ENCODE measurements at regions not wholly inside any gene's neighbourhood (a gene's known extent, or its start where the extent isn't known, plus 50 kb on each side); places are given as distances from the start of the nearest gene placed in this dataset.
"Not testable (repeated sequence)": the region's sequence is repeated elsewhere in the genome, so short reads cannot be mapped to it uniquely, and the experiment has no call there.

- Mint-ChIP-seq H3K27me3 (ENCODE audit: low read depth) (no peaks in the 10 kb centered on the region), H3K4me1 (ENCODE audit: low read depth) (no peaks in the 10 kb centered on the region), H3K27ac (no peak overlapping the region), H3K4me3 (ENCODE audit: low read depth) (no peak overlapping the region), H3K9me3 (no peaks in the 10 kb centered on the region), H3K36me3 (ENCODE audit: low read depth) (no peaks in the 10 kb centered on the region)
- no peak for DNase-seq (ENCODE audit: low spot score)
- intact Hi-C loops (cut with micrococcal nuclease), result no loop called here
Measured at GRCh38 chr9:126061575-126061974, 265.1 kb upstream of the MVB12B start.

GRCh38 chr9:126062158-126062886, 264.3 kb upstream of the MVB12B start:
- H3K4me3 Mint-ChIP-seq (ENCODE audit: low read depth), result no peak overlapping the region
- H3K4me1 Mint-ChIP-seq (ENCODE audit: low read depth), result no peaks in the 10 kb centered on the region
- no peak overlapping the region for H3K27ac Mint-ChIP-seq
- DNase-seq (ENCODE audit: low spot score), result no peak
- no peaks in the 10 kb centered on the region for H3K27me3 Mint-ChIP-seq (ENCODE audit: low read depth)
- intact Hi-C loops (cut with micrococcal nuclease), result no loop called here
- H3K36me3 Mint-ChIP-seq (ENCODE audit: low read depth), result no peaks in the 10 kb centered on the region
- H3K9me3 Mint-ChIP-seq, result no peaks in the 10 kb centered on the region

GRCh38 chr9:126063326-126063725, 263.3 kb upstream of the MVB12B start:
- Mint-ChIP-seq H3K4me3 (ENCODE audit: low read depth) (no peak overlapping the region), H3K36me3 (ENCODE audit: low read depth) (no peaks in the 10 kb centered on the region), H3K4me1 (ENCODE audit: low read depth) (no peaks in the 10 kb centered on the region), H3K27ac (no peak overlapping the region), H3K27me3 (ENCODE audit: low read depth) (no peaks in the 10 kb centered on the region), H3K9me3 (no peaks in the 10 kb centered on the region)
- intact Hi-C loops (cut with micrococcal nuclease), result no loop called here
- no peak for DNase-seq (ENCODE audit: low spot score)

- Mint-ChIP-seq H3K36me3 (ENCODE audit: low read depth) (no peaks in the 10 kb centered on the region), H3K4me1 (ENCODE audit: low read depth) (no peaks in the 10 kb centered on the region), H3K27me3 (ENCODE audit: low read depth) (no peaks in the 10 kb centered on the region), H3K9me3 (no peaks in the 10 kb centered on the region), H3K27ac (no peak overlapping the region), H3K4me3 (ENCODE audit: low read depth) (no peak overlapping the region)
- intact Hi-C loops (cut with micrococcal nuclease), result no loop called here
- DNase-seq (ENCODE audit: low spot score), result no peak
Measured at GRCh38 chr9:126066131-126066530, 260.5 kb upstream of the MVB12B start.

- no peak for DNase-seq (ENCODE audit: low spot score)
- Mint-ChIP-seq H3K9me3 (no peaks in the 10 kb centered on the region), H3K27ac (no peak overlapping the region), H3K36me3 (ENCODE audit: low read depth) (no peaks in the 10 kb centered on the region), H3K4me1 (ENCODE audit: low read depth) (no peaks in the 10 kb centered on the region), H3K4me3 (ENCODE audit: low read depth) (no peak overlapping the region), H3K27me3 (ENCODE audit: low read depth) (no peaks in the 10 kb centered on the region)
- intact Hi-C loops (cut with micrococcal nuclease), result no loop called here
Measured at GRCh38 chr9:126067031-126067734, 259.4 kb upstream of the MVB12B start.

GRCh38 chr9:126068534-126069230, 257.9 kb upstream of the MVB12B start:
- DNase-seq (ENCODE audit: low spot score), result no peak
- Mint-ChIP-seq H3K9me3 (no peaks in the 10 kb centered on the region), H3K36me3 (ENCODE audit: low read depth) (no peaks in the 10 kb centered on the region), H3K27ac (no peak overlapping the region), H3K4me3 (ENCODE audit: low read depth) (no peak overlapping the region), H3K4me1 (ENCODE audit: low read depth) (no peaks in the 10 kb centered on the region), H3K27me3 (ENCODE audit: low read depth) (no peaks in the 10 kb centered on the region)
- intact Hi-C loops (cut with micrococcal nuclease), result no loop called here

GRCh38 chr9:126069400-126069955, 257.2 kb upstream of the MVB12B start:
- Mint-ChIP-seq H3K4me1 (ENCODE audit: low read depth) (no peaks in the 10 kb centered on the region), H3K27ac (no peak overlapping the region), H3K9me3 (no peaks in the 10 kb centered on the region), H3K27me3 (ENCODE audit: low read depth) (no peaks in the 10 kb centered on the region), H3K4me3 (ENCODE audit: low read depth) (no peak overlapping the region), H3K36me3 (ENCODE audit: low read depth) (no peaks in the 10 kb centered on the region)
- intact Hi-C loops (cut with micrococcal nuclease), result no loop called here
- DNase-seq (ENCODE audit: low spot score), result no peak

- Mint-ChIP-seq H3K9me3 (no peaks in the 10 kb centered on the region), H3K27ac (no peak overlapping the region), H3K4me3 (ENCODE audit: low read depth) (no peak overlapping the region), H3K27me3 (ENCODE audit: low read depth) (no peaks in the 10 kb centered on the region), H3K36me3 (ENCODE audit: low read depth) (no peaks in the 10 kb centered on the region), H3K4me1 (ENCODE audit: low read depth) (no peaks in the 10 kb centered on the region)
- no peak for DNase-seq (ENCODE audit: low spot score)
- intact Hi-C loops (cut with micrococcal nuclease), result no loop called here
Measured at GRCh38 chr9:126070058-126070655, 256.5 kb upstream of the MVB12B start.

GRCh38 chr9:126071076-126071750, 255.4 kb upstream of the MVB12B start:
- no peaks in the 10 kb centered on the region for H3K4me1 Mint-ChIP-seq (ENCODE audit: low read depth)
- intact Hi-C loops (cut with micrococcal nuclease), result no loop called here
- no peak overlapping the region for H3K27ac Mint-ChIP-seq
- no peak for DNase-seq (ENCODE audit: low spot score)
- H3K27me3 Mint-ChIP-seq (ENCODE audit: low read depth), result no peaks in the 10 kb centered on the region
- no peaks in the 10 kb centered on the region for H3K9me3 Mint-ChIP-seq
- no peak overlapping the region for H3K4me3 Mint-ChIP-seq (ENCODE audit: low read depth)
- H3K36me3 Mint-ChIP-seq (ENCODE audit: low read depth), result no peaks in the 10 kb centered on the region

GRCh38 chr9:126077656-126078055, 249.0 kb upstream of the MVB12B start:
- intact Hi-C loops (cut with micrococcal nuclease), result not testable (repeated sequence)

GRCh38 chr9:126080641-126081040, 246.0 kb upstream of the MVB12B start:
- Mint-ChIP-seq H3K4me1 (ENCODE audit: low read depth) (peaks cover 7% of the 10 kb centered on the region), H3K27me3 (ENCODE audit: low read depth) (no peaks in the 10 kb centered on the region), H3K36me3 (ENCODE audit: low read depth) (no peaks in the 10 kb centered on the region), H3K4me3 (ENCODE audit: low read depth) (no peak overlapping the region), H3K9me3 (no peaks in the 10 kb centered on the region), H3K27ac (no peak overlapping the region)
- intact Hi-C loops (cut with micrococcal nuclease), result no loop called here
- no peak for DNase-seq (ENCODE audit: low spot score)

More at GRCh38 chr9:126077656-126078055, 249.0 kb upstream of the MVB12B start:
- H3K4me1 Mint-ChIP-seq (ENCODE audit: low read depth); H3K36me3 Mint-ChIP-seq (ENCODE audit: low read depth); DNase-seq (ENCODE audit: low spot score); H3K27me3 Mint-ChIP-seq (ENCODE audit: low read depth); H3K27ac Mint-ChIP-seq; H3K4me3 Mint-ChIP-seq (ENCODE audit: low read depth); H3K9me3 Mint-ChIP-seq: not testable (repeated sequence)

GRCh38 chr9:126081746-126082145, 244.9 kb upstream of the MVB12B start:
- Mint-ChIP-seq H3K9me3 (no peaks in the 10 kb centered on the region), H3K4me1 (ENCODE audit: low read depth) (peaks cover 7% of the 10 kb centered on the region), H3K4me3 (ENCODE audit: low read depth) (no peak overlapping the region), H3K27ac (no peak overlapping the region), H3K27me3 (ENCODE audit: low read depth) (no peaks in the 10 kb centered on the region), H3K36me3 (ENCODE audit: low read depth) (no peaks in the 10 kb centered on the region)
- intact Hi-C loops (cut with micrococcal nuclease), result no loop called here
- DNase-seq (ENCODE audit: low spot score), result no peak

Measured in activated T-helper 2 cell treated with anti-CD3 and anti-CD28 coated beads, Interferon-gamma antibody, Interleukin-2, Interleukin-4, amounts not matched to agents 10 μg/mL and 5 μg/mL and 100 μg/mL, durations not matched to agents 14 hours and 24 hours and 36 hours (primary cell).